T47D (cell line): ENCODE measurements at regions not wholly inside any gene's neighbourhood (a gene's known extent, or its start where the extent isn't known, plus 50 kb on each side); places are given as distances from the start of the nearest gene placed in this dataset.

Experiments
- DNase-seq, 2 experiments: peaks; one replicate each; pipeline versions ENCODE4 v3.0.0 to v3.0.0-alpha.2; 2011 to 2012; ENCODE audit warnings: low read depth in 1 of 2, low spot score in 1 of 2
- JUND ChIP-seq: IDR thresholded peaks from 2 replicates; pipeline ENCODE4 v1.6.1; 2012; ENCODE audit warnings: low read depth
- in situ Hi-C: cut with HindIII; loops from 2 replicates; pipeline ENCODE4 v1.10.0; 2016; ENCODE audit warnings: low sequenced_read_pairs, low pct_unique_long_range_greater_than_20kb

- no peak for DNase-seq
- in situ Hi-C loops: no loop called here
- TF ChIP-seq JUND: no peak
These were observed 546.5 kb downstream of the EDEM1 start for GRCh38 chr3:5733995-5734394.

GRCh38 chr3:5735896-5736295 is 548.4 kb downstream of the EDEM1 start:
- no peak for DNase-seq
- TF ChIP-seq JUND: no peak
- in situ Hi-C loops: no loop called here

GRCh38 chr3:5739299-5739935 is 551.9 kb downstream of the EDEM1 start:
- no peak for DNase-seq
- TF ChIP-seq JUND: no peak
- in situ Hi-C loops: no loop called here

GRCh38 chr3:5739949-5740348 is 552.4 kb downstream of the EDEM1 start:
- no peak for TF ChIP-seq JUND
- in situ Hi-C loops: no loop called here
- no peak for DNase-seq

- TF ChIP-seq JUND: no peak
- no peak for DNase-seq
- in situ Hi-C loops: no loop called here
These were observed 553.5 kb downstream of the EDEM1 start for GRCh38 chr3:5741017-5741416.

- no peak for DNase-seq
- in situ Hi-C loops: no loop called here
- TF ChIP-seq JUND: no peak
These were observed 562.6 kb downstream of the EDEM1 start for GRCh38 chr3:5750091-5750490.

- no peak for DNase-seq
- TF ChIP-seq JUND: no peak
- in situ Hi-C loops: no loop called here
These were observed 563.5 kb downstream of the EDEM1 start for GRCh38 chr3:5750874-5751640.

- no peak for DNase-seq
- no peak for TF ChIP-seq JUND
- in situ Hi-C loops: no loop called here
These were observed 567.1 kb downstream of the EDEM1 start for GRCh38 chr3:5754602-5755001.

GRCh38 chr3:5756443-5756842 is 568.9 kb downstream of the EDEM1 start:
- in situ Hi-C loops: no loop called here
- TF ChIP-seq JUND: no peak
- no peak for DNase-seq

GRCh38 chr3:5757213-5757804 is 569.8 kb downstream of the EDEM1 start:
- no peak for DNase-seq
- TF ChIP-seq JUND: no peak
- in situ Hi-C loops: no loop called here

GRCh38 chr3:5758699-5759098 is 571.2 kb downstream of the EDEM1 start:
- no peak for DNase-seq
- TF ChIP-seq JUND: no peak
- in situ Hi-C loops: no loop called here

- no peak for DNase-seq
- no peak for TF ChIP-seq JUND
- in situ Hi-C loops: no loop called here
These were observed 575.0 kb downstream of the EDEM1 start for GRCh38 chr3:5762506-5762905.

GRCh38 chr3:5766848-5767247 is 579.3 kb downstream of the EDEM1 start:
- no peak for TF ChIP-seq JUND
- in situ Hi-C loops: no loop called here
- DNase-seq: no peak
